Jurkat, Clone E6-1 (cell line): ENCODE measurements at regions not wholly inside any gene's neighbourhood (a gene's known extent, or its start where the extent isn't known, plus 50 kb on each side); places are given as distances from the start of the nearest gene placed in this dataset.
A peak's percentile ranks its signal among the peaks of the same experiment; 100 is the strongest.
"Not testable (repeated sequence)": the region's sequence is repeated elsewhere in the genome, so short reads cannot be mapped to it uniquely, and the experiment has no call there.

Experiments used
- DNase-seq: peaks from one replicate; pipeline ENCODE4 v3.0.0-alpha.2; 2011; ENCODE audit warnings: low read depth, low spot score
- H3K4me3 ChIP-seq: 2 replicates; pipeline ENCODE4 v1.5.1; 2011; ENCODE audit warnings: mild to moderate bottlenecking, low read length, control low read depth, moderate library complexity

DNA sequence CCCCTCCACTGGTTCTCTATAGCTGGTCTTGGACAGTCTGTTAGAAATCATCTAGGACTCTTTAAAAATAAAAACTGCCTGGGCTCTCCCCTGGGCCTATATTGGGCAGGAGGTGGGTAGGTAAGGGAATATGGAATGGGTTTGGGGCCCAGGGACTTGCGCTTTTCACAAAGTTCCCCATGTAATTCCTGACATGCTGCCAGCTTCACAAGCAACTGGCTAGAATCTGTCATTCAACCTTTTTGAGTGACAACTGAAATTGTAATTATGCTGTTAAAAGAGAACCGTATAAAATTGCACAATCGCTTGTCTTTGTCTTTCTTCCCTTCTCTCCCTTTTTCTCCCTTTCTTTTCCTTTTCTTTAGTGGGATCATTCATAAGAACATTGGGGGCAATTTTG is 603.1 kb downstream of the EBF1 start:
- no peak overlapping the region for H3K4me3 ChIP-seq
- no peak for DNase-seq

- DNase-seq, result no peak
- no peak overlapping the region for H3K4me3 ChIP-seq
These were observed 605.2 kb downstream of the EBF1 start for GRCh38 chr5:158494541-158494940.

DNA sequence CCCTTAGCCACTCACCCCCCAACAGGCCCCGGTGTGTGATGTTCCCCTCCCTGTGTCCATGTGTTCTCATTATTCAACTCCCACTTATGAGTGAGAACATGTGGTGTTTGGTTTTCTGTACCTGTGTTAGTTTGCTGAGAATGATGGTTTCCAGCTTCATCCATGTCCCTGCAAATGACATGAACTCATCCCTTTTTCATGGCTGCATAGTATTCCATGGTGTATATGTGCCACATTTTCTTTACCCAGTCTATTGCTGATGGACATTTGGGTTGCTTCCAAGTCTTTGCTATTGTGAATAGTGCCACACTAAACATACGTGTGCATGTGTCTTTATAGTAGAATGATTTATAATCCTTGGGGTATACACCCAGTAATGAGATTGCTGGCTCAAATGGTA is 605.7 kb downstream of the EBF1 start:
- DNase-seq, H3K4me3 ChIP-seq: not testable (repeated sequence)

DNA sequence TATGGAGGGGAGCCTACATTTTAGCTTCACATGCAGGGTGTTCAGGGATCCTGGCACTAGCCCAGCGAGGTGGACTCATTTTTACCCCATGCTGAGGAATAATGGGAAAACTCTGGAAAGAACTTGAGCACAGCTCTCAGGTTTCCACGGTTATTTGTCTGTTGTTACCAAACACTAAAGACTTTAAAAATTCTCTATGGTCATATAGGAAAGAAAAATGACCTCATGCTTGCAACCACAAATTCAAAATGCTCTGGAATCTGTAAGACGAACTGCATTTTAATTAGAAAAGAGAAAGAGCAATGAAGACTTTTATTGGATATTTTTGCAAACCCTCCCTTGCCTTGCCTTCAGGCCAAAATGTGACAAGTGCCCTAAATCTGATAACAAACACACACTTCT is 606.9 kb downstream of the EBF1 start:
- no peak overlapping the region for H3K4me3 ChIP-seq
- no peak for DNase-seq

DNA sequence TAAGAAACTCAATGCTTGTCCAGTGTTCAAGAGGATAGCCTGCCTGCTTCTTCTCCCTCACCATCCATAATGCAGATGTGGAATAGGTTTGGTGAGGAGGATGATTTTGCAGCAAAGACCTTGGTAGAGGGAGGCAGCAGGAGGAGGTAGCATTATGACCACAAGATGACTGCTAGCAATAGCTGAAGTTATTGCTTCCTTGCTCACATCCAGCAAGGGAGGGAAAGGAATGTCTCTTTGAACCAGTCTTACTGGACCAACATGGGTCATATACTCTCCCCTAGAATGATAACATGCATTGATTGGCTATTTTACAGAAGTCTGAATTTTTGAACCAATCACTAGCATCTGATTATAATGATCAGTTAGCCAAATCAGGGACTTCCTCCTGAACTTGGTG is 607.6 kb downstream of the EBF1 start:
- no peak for DNase-seq
- no peak overlapping the region for H3K4me3 ChIP-seq

DNA sequence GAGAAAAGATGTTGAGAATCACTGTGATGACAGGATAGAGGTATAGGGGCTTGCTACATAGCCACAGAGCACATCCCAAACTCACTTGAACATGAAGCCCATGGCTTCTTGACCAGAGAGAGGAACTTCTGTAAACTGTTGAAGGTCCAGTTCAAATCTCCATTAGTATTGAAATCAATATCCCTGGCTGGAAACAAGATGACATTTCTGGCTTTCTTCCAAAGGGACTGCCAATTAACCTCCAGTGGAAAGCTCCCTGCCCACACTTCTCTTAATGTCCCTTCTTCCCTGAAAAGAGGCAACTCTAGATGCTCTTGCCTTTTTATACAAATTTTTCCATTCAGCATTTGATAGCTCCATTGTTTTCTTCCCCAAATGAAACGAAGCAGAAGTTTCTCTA is 612.1 kb downstream of the EBF1 start:
- no peak overlapping the region for H3K4me3 ChIP-seq

GRCh38 chr5:158487156-158487555 is 612.6 kb downstream of the EBF1 start:
- H3K4me3 ChIP-seq, result no peak overlapping the region
- DNase-seq, result no peak

More for the DNA sequence above, 612.1 kb downstream of the EBF1 start:
- DNase-seq, result no peak

DNA sequence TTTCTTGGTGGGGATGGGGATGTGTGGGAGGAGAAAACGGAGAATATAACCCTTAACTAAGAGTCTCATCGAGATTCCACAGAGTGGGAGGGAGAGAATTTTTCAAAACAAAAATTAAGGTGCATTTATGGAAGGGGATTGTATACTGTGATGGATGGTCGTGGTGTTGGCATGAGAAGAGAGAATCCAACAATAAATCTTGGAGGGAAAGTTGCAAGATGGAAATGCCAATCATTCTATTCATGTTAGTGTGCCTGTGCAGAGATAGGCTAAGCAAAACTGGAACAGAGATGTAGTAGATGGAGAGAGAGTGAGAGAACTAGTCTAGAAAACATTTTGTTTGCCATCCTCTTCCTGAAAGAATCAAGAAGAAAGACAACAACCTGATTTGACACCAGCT is 613.1 kb downstream of the EBF1 start:
- DNase-seq, result no peak
- no peak overlapping the region for H3K4me3 ChIP-seq

DNA sequence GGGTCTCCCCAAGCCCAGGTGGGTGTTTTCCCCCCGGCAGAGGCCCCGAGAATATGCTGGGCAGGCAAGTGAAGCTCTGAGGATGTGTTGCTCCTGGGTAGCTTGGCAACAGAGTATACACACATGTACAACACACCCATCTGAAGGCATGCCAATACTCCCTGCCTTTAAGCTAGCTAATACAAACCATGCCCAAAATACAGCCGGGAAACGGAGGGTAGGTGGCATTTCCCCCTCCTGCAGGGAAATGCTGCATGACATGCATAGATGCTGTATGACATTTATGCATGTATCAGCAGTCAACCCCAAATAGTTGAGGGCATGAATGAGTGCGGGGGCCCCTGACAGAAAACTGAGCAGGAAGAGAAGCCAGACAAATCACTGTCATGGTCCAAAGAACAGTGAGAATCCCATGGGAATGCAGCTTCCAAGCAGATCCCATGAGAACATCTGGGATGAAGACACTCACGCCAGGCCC is 614.1 kb downstream of the EBF1 start:
- DNase-seq, result no peak
- no peak overlapping the region for H3K4me3 ChIP-seq

- peak; percentile 6 for DNase-seq
- no peak overlapping the region for H3K4me3 ChIP-seq
These were observed 614.7 kb downstream of the EBF1 start for GRCh38 chr5:158485047-158485446.

DNA sequence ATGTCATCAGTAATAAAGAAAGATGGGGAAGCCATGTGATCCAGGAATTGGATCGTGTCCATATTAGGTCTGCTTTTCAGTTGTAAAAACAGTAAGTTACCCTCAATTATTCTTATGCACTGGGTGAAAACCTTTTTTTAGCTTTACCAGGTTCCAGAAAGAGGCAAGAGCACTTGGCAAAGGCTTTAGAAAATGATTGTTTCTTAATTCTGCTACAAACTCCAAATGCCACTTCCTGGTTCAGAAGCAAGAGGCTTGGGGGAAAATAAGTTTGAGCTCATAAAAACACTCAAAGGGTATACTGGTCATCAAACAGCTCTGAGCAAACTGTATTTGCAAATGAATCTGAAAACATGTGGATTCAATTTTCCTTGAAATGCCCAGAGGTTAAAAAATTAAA is 615.6 kb downstream of the EBF1 start:
- DNase-seq, result no peak
- no peak overlapping the region for H3K4me3 ChIP-seq

- no peak for DNase-seq
- no peak overlapping the region for H3K4me3 ChIP-seq
These were observed 616.3 kb downstream of the EBF1 start for GRCh38 chr5:158483281-158483860.

- DNase-seq, result no peak
- H3K4me3 ChIP-seq, result no peak overlapping the region
These were observed 617.6 kb downstream of the EBF1 start for GRCh38 chr5:158482125-158482524.

DNA sequence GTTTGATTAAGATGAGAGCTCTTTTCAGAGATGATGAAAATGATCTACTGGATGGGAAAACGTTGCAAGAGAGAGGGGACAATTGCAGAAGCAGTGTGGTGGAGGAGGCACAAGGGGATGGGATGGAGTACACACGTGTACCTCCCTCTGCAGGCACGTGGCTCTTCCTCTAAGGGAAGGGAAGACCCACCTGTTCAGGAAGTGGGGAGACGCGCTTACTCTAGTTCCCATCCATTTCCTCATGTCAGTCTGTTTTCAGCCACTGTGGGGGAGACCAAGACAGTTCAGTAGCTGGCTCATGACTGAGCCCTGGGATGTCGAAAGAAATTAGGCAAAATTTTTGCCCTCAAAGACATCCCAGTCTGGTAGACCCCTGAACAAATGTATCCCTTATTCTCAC is 619.2 kb upstream of the CLINT1 start:
- DNase-seq, result peak; percentile 67
- H3K4me3 ChIP-seq, result no peak overlapping the region

DNA sequence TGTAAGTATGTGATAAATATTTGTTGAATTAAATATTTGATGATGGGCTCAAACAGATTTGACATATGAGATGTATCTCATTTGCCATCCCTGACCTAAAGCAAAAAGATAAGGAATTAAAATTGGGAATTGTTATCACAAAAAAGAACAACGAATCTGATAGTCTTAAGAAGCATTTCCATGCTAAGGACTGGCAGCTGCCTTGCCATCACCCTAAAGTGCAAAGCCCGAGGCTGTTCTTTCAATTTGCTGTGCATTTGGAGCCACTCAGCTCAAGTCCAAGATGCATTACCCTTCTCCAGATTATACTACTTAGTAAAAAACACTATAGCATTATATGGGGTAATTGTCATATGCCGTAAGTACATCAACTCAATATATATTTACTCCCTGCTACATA is 618.3 kb upstream of the CLINT1 start:
- no peak for DNase-seq
- no peak overlapping the region for H3K4me3 ChIP-seq

DNA sequence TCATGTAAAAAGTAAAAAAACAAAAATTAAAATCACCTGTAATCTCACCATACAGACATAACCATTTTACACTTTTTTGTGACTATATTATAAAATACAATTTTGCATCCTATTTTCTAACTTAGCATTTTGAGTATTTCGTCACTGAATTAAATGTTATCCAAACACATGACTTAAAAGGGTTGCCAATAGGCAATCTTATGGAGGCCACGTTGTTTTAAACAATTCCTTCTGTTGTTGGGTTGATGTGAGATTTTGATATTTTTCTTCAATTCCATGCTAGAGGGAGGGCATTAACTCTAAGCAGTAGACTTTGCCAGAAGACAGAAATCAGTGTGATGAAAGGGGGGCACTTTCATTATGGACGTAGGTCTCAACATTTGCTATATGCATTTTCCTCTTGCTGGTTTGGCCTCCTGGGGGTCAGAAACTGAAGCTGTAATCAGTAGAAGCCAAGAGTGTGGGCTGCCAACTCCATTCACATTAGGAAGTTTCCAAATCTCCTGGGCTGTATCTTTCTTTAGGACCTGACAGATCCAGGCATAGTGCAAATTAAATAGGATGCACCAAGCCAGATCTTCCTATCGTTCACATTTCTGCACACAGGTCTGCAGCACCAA is 614.2 kb upstream of the CLINT1 start:
- DNase-seq, result no peak
- H3K4me3 ChIP-seq, result no peak overlapping the region

DNA sequence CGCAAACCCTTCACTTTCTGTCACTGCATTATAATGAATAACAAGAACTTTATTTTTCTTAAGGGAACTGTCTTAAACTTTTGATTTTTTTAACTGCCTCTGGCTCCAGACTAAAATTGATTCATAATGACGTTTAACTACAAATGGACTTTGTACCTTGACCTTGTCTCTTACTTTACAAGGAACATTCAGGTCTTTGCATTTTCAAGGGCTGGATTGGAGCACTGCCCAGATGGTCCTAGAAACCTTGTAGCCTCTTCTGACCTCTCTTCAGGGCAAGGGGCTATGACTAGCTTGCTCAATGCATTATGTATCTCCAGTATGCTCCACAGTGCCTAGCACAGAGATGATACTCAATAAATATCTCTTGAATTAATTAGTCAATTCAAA is 612.6 kb upstream of the CLINT1 start:
- DNase-seq, result no peak
- no peak overlapping the region for H3K4me3 ChIP-seq

DNA sequence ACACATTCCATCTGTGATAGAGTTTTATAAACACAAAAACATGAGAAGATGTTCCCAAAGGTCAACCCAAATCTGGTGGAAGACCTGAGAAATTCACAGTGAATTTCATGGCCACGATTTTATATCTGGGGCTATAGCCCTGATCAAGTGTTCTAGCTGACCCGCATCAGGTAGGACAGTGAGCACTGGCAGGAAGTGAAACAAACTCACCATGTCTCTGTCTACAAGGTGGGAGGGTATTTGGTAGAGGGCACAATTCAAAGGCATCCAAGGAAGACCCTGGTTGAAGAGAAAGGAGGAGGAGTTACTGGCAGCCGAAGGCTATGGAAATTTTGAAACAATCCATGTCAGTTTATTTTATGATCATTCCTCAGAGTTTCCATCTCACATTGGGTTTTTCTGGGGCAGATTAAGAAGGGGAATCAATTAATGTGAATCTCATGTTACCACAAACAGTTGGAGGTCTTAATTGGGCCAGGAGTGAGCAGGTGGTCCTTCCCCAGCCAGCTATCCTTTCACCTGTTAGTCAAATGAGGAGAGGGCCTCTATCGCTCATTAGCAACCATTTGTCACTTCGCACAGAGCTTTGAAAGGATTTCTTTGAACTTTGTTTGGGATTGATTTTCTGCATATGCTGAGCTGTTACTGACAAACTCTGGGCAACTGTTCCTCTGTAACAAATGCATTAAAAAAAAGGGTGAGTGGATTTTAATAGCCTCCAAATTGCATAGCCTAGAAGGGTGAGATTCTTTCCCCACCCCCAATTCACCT is 612.0 kb upstream of the CLINT1 start:
- no peak overlapping the region for H3K4me3 ChIP-seq
- no peak for DNase-seq

DNA sequence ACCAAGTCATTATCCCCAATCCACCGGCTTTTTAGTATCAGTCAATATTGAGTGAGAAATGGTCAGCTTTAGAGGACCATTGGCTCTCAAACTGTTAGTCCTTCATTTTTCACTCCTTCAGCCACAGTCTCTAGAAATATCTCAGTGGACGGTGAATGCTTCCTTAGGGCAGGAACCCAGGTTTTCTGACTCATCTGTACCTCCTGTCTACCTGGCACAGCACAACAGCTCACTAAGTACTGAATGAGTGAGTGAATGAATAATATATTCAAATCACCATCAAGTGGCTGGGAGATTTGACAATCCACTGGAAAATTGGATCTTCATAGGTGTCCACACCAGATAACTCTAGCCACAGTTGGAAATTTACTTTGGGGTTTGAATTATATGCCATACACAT is 609.5 kb upstream of the CLINT1 start:
- DNase-seq, result no peak
- H3K4me3 ChIP-seq, result no peak overlapping the region

GRCh38 chr5:158466191-158466590 is 607.2 kb upstream of the CLINT1 start:
- no peak for DNase-seq
- H3K4me3 ChIP-seq, result no peak overlapping the region
